ENCODE measurements at regions not wholly inside any gene's neighbourhood (a gene's known extent, or its start where the extent isn't known, plus 50 kb on each side); places are given as distances from the start of the nearest gene placed in this dataset.

- TF ChIP-seq CTCF (IDR thresholded peaks at IDR 0.05; ENCODE audit: low read depth, low read length, poor library complexity, severe bottlenecking), result no peak
- no peak for TF ChIP-seq EZH2phosphoT487 (IDR thresholded peaks at IDR 0.05; ENCODE audit: borderline replicate concordance, low read length)
These were observed 1154.2 kb upstream of the AUTS2 start for GRCh38 chr7:68444042-68444441.

Data from DOHH2 (cell line).